ENCODE measurements at regions not wholly inside any gene's neighbourhood (a gene's known extent, or its start where the extent isn't known, plus 50 kb on each side); places are given as distances from the start of the nearest gene placed in this dataset.

GRCh38 chr11:134008634-134009071 is 51.9 kb upstream of the IGSF9B start:
- DNase-seq: no peak

- DNase-seq: no peak
Observed at GRCh38 chr11:134013518-134013917, 55.4 kb upstream of the JAM3 start.

- DNase-seq: peak in 1 of 2 experiments; percentile 64
Observed at GRCh38 chr11:134014511-134014910, 54.4 kb upstream of the JAM3 start.

- DNase-seq: no peak
Observed at GRCh38 chr11:134015556-134015955, 53.3 kb upstream of the JAM3 start.

- DNase-seq: no peak
Observed at GRCh38 chr11:134017511-134018430, 51.1 kb upstream of the JAM3 start.

Data from NCI-H524 (cell line).